ENCODE measurements at regions not wholly inside any gene's neighbourhood (a gene's known extent, or its start where the extent isn't known, plus 50 kb on each side); places are given as distances from the start of the nearest gene placed in this dataset.

- no peaks in the 10 kb centered on the region for H3F3A ChIP-seq (ENCODE audit: insufficient read depth, low read length)
- H3K4me2 ChIP-seq (ENCODE audit: low read length), result no peak overlapping the region
- H4K20me1 ChIP-seq (ENCODE audit: insufficient read depth, low read length), result no peaks in the 10 kb centered on the region
- no peak for TF ChIP-seq CTCF (IDR thresholded peaks at IDR 0.05; ENCODE audit: low read length)
- TF ChIP-seq EZH2 (IDR thresholded peaks at IDR 0.05; ENCODE audit: borderline replicate concordance, low read length), result no peak
- H3K4me1 ChIP-seq (ENCODE audit: insufficient read depth, low read length, severe bottlenecking), result peaks cover 26% of the 10 kb centered on the region
- no peak overlapping the region for H3K27ac ChIP-seq (ENCODE audit: low read depth, low read length, poor library complexity, severe bottlenecking)
- no peaks in the 10 kb centered on the region for H3K9me2 ChIP-seq (ENCODE audit: low read depth, low read length)
- H3K36me3 ChIP-seq (ENCODE audit: insufficient read depth, low read length), result no peaks in the 10 kb centered on the region
- H3K9ac ChIP-seq (ENCODE audit: low read length), result no peak overlapping the region
- H3K27me3 ChIP-seq (ENCODE audit: insufficient read depth, low read length), result 0 out of 2 replicates have a peak, but pooled peaks cover 4% of the 10 kb centered on the region
- H3K79me2 ChIP-seq (ENCODE audit: insufficient read depth, low read length), result no peaks in the 10 kb centered on the region
- H3K4me3 ChIP-seq (ENCODE audit: low read depth, low read length, poor library complexity, severe bottlenecking), result no peak overlapping the region
- no peak overlapping the region for H2AFZ ChIP-seq (ENCODE audit: low read length)
- H3K9me3 ChIP-seq (ENCODE audit: low read length), result no peaks in the 10 kb centered on the region
These were observed 258.0 kb upstream of the SIX2 start for GRCh38 chr2:45267062-45267792.

GRCh38 chr2:45265336-45265735, 256.1 kb upstream of the SIX2 start:
- Histone ChIP-seq H3K4me2 (ENCODE audit: low read length) (no peak overlapping the region), H3K27ac (ENCODE audit: low read depth, low read length, poor library complexity, severe bottlenecking) (peak overlapping the region; percentile 55), H3F3A (ENCODE audit: insufficient read depth, low read length) (no peaks in the 10 kb centered on the region), H3K4me1 (ENCODE audit: insufficient read depth, low read length, severe bottlenecking) (peaks cover 27% of the 10 kb centered on the region), H3K4me3 (ENCODE audit: low read depth, low read length, poor library complexity, severe bottlenecking) (no peak overlapping the region), H3K9ac (ENCODE audit: low read length) (no peak overlapping the region), H3K9me3 (ENCODE audit: low read length) (no peaks in the 10 kb centered on the region), H3K36me3 (ENCODE audit: insufficient read depth, low read length) (no peaks in the 10 kb centered on the region), H3K9me2 (ENCODE audit: low read depth, low read length) (no peaks in the 10 kb centered on the region), H2AFZ (ENCODE audit: low read length) (no peak overlapping the region), H3K27me3 (ENCODE audit: insufficient read depth, low read length) (no peaks in the 10 kb centered on the region), H3K79me2 (ENCODE audit: insufficient read depth, low read length) (no peaks in the 10 kb centered on the region), H4K20me1 (ENCODE audit: insufficient read depth, low read length) (no peaks in the 10 kb centered on the region)
- TF ChIP-seq CTCF (IDR thresholded peaks at IDR 0.05; ENCODE audit: low read length), result no peak
- TF ChIP-seq EZH2 (IDR thresholded peaks at IDR 0.05; ENCODE audit: borderline replicate concordance, low read length), result no peak

- no peak for TF ChIP-seq CTCF (IDR thresholded peaks at IDR 0.05; ENCODE audit: low read length)
- TF ChIP-seq EZH2 (IDR thresholded peaks at IDR 0.05; ENCODE audit: borderline replicate concordance, low read length), result no peak
- Histone ChIP-seq H3K4me3 (ENCODE audit: low read depth, low read length, poor library complexity, severe bottlenecking) (no peak overlapping the region), H3K27me3 (ENCODE audit: insufficient read depth, low read length) (no peaks in the 10 kb centered on the region), H3K9me3 (ENCODE audit: low read length) (no peaks in the 10 kb centered on the region), H2AFZ (ENCODE audit: low read length) (no peak overlapping the region), H3K4me1 (ENCODE audit: insufficient read depth, low read length, severe bottlenecking) (peaks cover 35% of the 10 kb centered on the region), H3K79me2 (ENCODE audit: insufficient read depth, low read length) (no peaks in the 10 kb centered on the region), H3F3A (ENCODE audit: insufficient read depth, low read length) (no peaks in the 10 kb centered on the region), H3K36me3 (ENCODE audit: insufficient read depth, low read length) (no peaks in the 10 kb centered on the region), H3K9me2 (ENCODE audit: low read depth, low read length) (no peaks in the 10 kb centered on the region), H3K9ac (ENCODE audit: low read length) (no peak overlapping the region), H3K27ac (ENCODE audit: low read depth, low read length, poor library complexity, severe bottlenecking) (peak overlapping the region; percentile 55), H4K20me1 (ENCODE audit: insufficient read depth, low read length) (no peaks in the 10 kb centered on the region), H3K4me2 (ENCODE audit: low read length) (no peak overlapping the region)
These were observed 255.3 kb upstream of the SIX2 start for GRCh38 chr2:45264227-45265225.

Data from OCI-LY1 (cell line).